GM12878 (cell line): ENCODE measurements at regions not wholly inside any gene's neighbourhood (a gene's known extent, or its start where the extent isn't known, plus 50 kb on each side); places are given as distances from the start of the nearest gene placed in this dataset.

Experiments
- ATAC-seq: fragments of 200-7000 bp; cut with Tn5 transposase; 3 replicates; pipeline ENCODE4 v1.9.1; 2020; ENCODE audit warnings: mild to moderate bottlenecking, moderate library complexity
- BruUV-seq: library from RNA; stranded (reverse); fragments of 400-500 nt; replicated peaks from 2 replicates; lab custom pipeline; 2021; lab: Mats Ljungman, UMichigan
- CTCF ChIA-PET: fragments of 300-600 bp; sonication (Branson Sonifier 250); formaldehyde crosslinking; extraction: SDS; loops from one replicate; lab custom pipeline; 2021; ENCODE audit warnings: inconsistent platforms; lab: Yijun Ruan, JAX
- POLR2A ChIA-PET: fragments of 350-600 bp; formaldehyde crosslinking; extraction: SDS; loops from one replicate; lab custom pipeline; 2021; ENCODE audit warnings: inconsistent platforms; lab: Charles Lee
- RAD21 ChIA-PET: fragments of 300-600 bp; sonication (Branson Sonifier 250); formaldehyde crosslinking; loops from one replicate; lab custom pipeline; 2023; ENCODE audit warnings: antibody characterized with exemption; ENCODE audit not compliant: unreplicated experiment; lab: Charles Lee
- SMC1A ChIA-PET: fragments of 300-600 bp; sonication (Branson Sonifier 250); formaldehyde crosslinking; loops from one replicate; lab custom pipeline; 2023; ENCODE audit not compliant: unreplicated experiment, uncharacterized antibody; lab: Charles Lee
- DNase-seq: peaks from one replicate; pipeline ENCODE4 v3.0.0-alpha.2; 2011; ENCODE audit warnings: low read depth, low spot score
- FAIRE-seq: peaks from 3 replicates; lab custom pipeline; 2011; peaks lifted over from hg19 to GRCh38; lab: Jason Lieb, UNC
- H2AFZ ChIP-seq: 2 replicates; pipeline ENCODE4 v1.6.0; 2011; ENCODE audit warnings: low read depth, low read length, control low read depth; ENCODE audit not compliant: control insufficient read depth
- H3K27ac ChIP-seq: 2 replicates; pipeline ENCODE4 v1.5.1; 2011; ENCODE audit warnings: control low read depth; ENCODE audit not compliant: control insufficient read depth, insufficient read depth
- H3K27me3 ChIP-seq, 2 experiments: replicated peaks in 1 of 2; 2 replicates each; pipeline versions ENCODE4 v1.6.0 to v1.6.1; 2011; ENCODE audit warnings: low read length in 1 of 2; ENCODE audit not compliant: control insufficient read depth in 2 of 2, insufficient read depth in 2 of 2
- H3K36me3 ChIP-seq, 2 experiments: 2 replicates each; pipeline ENCODE4 v1.5.1; 2011; ENCODE audit warnings: low read length in 1 of 2; ENCODE audit not compliant: control insufficient read depth in 2 of 2, insufficient read depth in 2 of 2
- H3K4me1 ChIP-seq: 2 replicates; pipeline ENCODE4 v1.6.1; 2011; ENCODE audit warnings: mild to moderate bottlenecking, low read length, moderate library complexity, mixed read lengths; ENCODE audit not compliant: control insufficient read depth, insufficient read depth
- H3K4me2 ChIP-seq: 2 replicates; pipeline ENCODE4 v1.6.0; 2011; ENCODE audit warnings: control low read depth; ENCODE audit not compliant: control insufficient read depth, insufficient read depth
- H3K4me3 ChIP-seq: fragments of 200-600 bp; sonication (generic); 2 replicates; pipeline ENCODE4 v1.5.1; 2016
- H3K79me2 ChIP-seq: 2 replicates; pipeline ENCODE4 v1.6.0; 2011; ENCODE audit warnings: low read length; ENCODE audit not compliant: control insufficient read depth, insufficient read depth
- H3K9ac ChIP-seq: 2 replicates; pipeline ENCODE4 v1.8.0; 2011; ENCODE audit warnings: low read length, control low read depth, mixed read lengths; ENCODE audit not compliant: control insufficient read depth, insufficient read depth
- H3K9me3 ChIP-seq: replicated peaks from 3 replicates; pipeline ENCODE4 v1.5.1; 2011; ENCODE audit warnings: mild to moderate bottlenecking, low read length; ENCODE audit not compliant: control insufficient read depth, insufficient read depth
- H4K20me1 ChIP-seq: 2 replicates; pipeline ENCODE4 v1.6.0; 2011; ENCODE audit not compliant: control insufficient read depth, insufficient read depth
- BHLHE40 ChIP-seq, 2 experiments: fragments of 450-650 bp in 1 of 2; IDR thresholded peaks; 2 replicates each; pipeline ENCODE4 v1.6.1; 2011 to 2017; ENCODE audit warnings: low read depth in 2 of 2, borderline replicate concordance in 1 of 2, improper control_type of control experiment in 1 of 2, low read length in 1 of 2, mild to moderate bottlenecking in 1 of 2
- BRCA1 ChIP-seq: IDR thresholded peaks from 2 replicates; pipeline ENCODE4 v1.6.1; 2011; ENCODE audit warnings: low read depth, low read length, improper control_type of control experiment
- CTCF ChIP-seq, 3 experiments: IDR thresholded peaks in 2 of 3; conservative IDR thresholded peaks in 1 of 3; 2 replicates each; pipeline ENCODE4 v1.5.1; 2011; ENCODE audit warnings: low read depth in 3 of 3, low read length in 3 of 3, mild to moderate bottlenecking in 3 of 3, control low read depth in 2 of 3, moderate library complexity in 2 of 3, inconsistent platforms in 1 of 3, mixed read lengths in 1 of 3; ENCODE audit not compliant: control insufficient read depth in 2 of 3, insufficient read depth in 1 of 3; ENCODE audit errors: extremely low read depth in 1 of 3
- DPF2 ChIP-seq: fragments of 450-650 bp; IDR thresholded peaks from 2 replicates; pipeline ENCODE4 v1.6.1; 2017; ENCODE audit warnings: mild to moderate bottlenecking
- ETV6 ChIP-seq, 2 experiments: fragments of 450-650 bp in 1 of 2; IDR thresholded peaks in 1 of 2; conservative IDR thresholded peaks in 1 of 2; 2 replicates each; pipeline ENCODE4 v1.6.1; 2014; ENCODE audit warnings: antibody characterized with exemption in 1 of 2, borderline replicate concordance in 1 of 2, low read depth in 1 of 2, mild to moderate bottlenecking in 1 of 2, moderate library complexity in 1 of 2
- JUND ChIP-seq: IDR thresholded peaks from 2 replicates; pipeline ENCODE4 v1.6.1; 2012; ENCODE audit warnings: low read depth, mild to moderate bottlenecking, low read length, improper control_type of control experiment, moderate library complexity
- LARP7 ChIP-seq: fragments of 450-650 bp; IDR thresholded peaks from 2 replicates; pipeline ENCODE4 v1.6.1; 2017; ENCODE audit warnings: mild to moderate bottlenecking
- MTA2 ChIP-seq: fragments of 450-650 bp; IDR thresholded peaks from 2 replicates; pipeline ENCODE4 v1.6.1; 2016; ENCODE audit warnings: low read depth, mild to moderate bottlenecking, moderate library complexity
- RFX5 ChIP-seq: IDR thresholded peaks from 2 replicates; pipeline ENCODE4 v1.6.1; 2011; ENCODE audit warnings: low read depth, low read length, improper control_type of control experiment
- SPI1 ChIP-seq: IDR thresholded peaks from 2 replicates; pipeline ENCODE4 v1.6.1; 2011; ENCODE audit warnings: low read depth, mild to moderate bottlenecking, low read length, moderate library complexity, borderline replicate concordance; ENCODE audit not compliant: insufficient read depth
- TBL1XR1 ChIP-seq: IDR thresholded peaks from 2 replicates; pipeline ENCODE4 v1.6.1; 2012; ENCODE audit warnings: low read depth, low read length, improper control_type of control experiment
- WGBS: methylation state at CpG from one replicate; pipeline ENCODE4 v1.1.6; 2016; ENCODE audit warnings: low lambda C conversion rate; ENCODE audit not compliant: insufficient replicate concordance, insufficient coverage; ENCODE audit errors: missing lambda C conversion rate; 5-methylcytosine and 5-hydroxymethylcytosine counted together
- in situ Hi-C: fragments of 300-500 bp; cut with MboI; formaldehyde crosslinking; loops from 9 replicates; pipeline ENCODE4 v1.14.3; 2018; ENCODE audit warnings: mixed read lengths
- intact Hi-C: fragments of 100-400 bp; cut with micrococcal nuclease; formaldehyde crosslinking; loops from one replicate; pipeline ENCODE4 v1.14.2; 2022; ENCODE audit not compliant: unreplicated experiment
- TF ChIP-seq, protein P1 (sequence below): IDR thresholded peaks from 2 replicates; pipeline ENCODE4 v1.6.1; 2011; ENCODE audit warnings: low read depth, low read length, improper control_type of control experiment, borderline replicate concordance

- Histone ChIP-seq H2AFZ (no peak overlapping the region), H3K27ac (no peak overlapping the region), H3K36me3 (no peaks in the 10 kb centered on the region), H4K20me1 (no peaks in the 10 kb centered on the region), H3K4me2 (no peak overlapping the region), H3K9ac (no peak overlapping the region), H3K79me2 (no peaks in the 10 kb centered on the region), H3K4me3 (no peak overlapping the region), H3K9me3 (no peaks in the 10 kb centered on the region; the same call in 2 of the 3 replicates), H3K4me1 (no peaks in the 10 kb centered on the region), H3K27me3 (no peaks in the 10 kb centered on the region)
- ATAC-seq (no peak), FAIRE-seq (no peak), DNase-seq (no peak)
- WGBS: 61% methylated on average over 3 of the region's 3 CpGs
- POLR2A ChIA-PET: no interaction called here
- RAD21 ChIA-PET: no interaction called here
- in situ Hi-C loops: no loop called here
- CTCF ChIA-PET: no interaction called here
- intact Hi-C loops: no loop called here
- TF ChIP-seq, protein P1, sequence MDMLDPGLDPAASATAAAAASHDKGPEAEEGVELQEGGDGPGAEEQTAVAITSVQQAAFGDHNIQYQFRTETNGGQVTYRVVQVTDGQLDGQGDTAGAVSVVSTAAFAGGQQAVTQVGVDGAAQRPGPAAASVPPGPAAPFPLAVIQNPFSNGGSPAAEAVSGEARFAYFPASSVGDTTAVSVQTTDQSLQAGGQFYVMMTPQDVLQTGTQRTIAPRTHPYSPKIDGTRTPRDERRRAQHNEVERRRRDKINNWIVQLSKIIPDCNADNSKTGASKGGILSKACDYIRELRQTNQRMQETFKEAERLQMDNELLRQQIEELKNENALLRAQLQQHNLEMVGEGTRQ: no peak
- TF ChIP-seq RFX5 (no peak), DPF2 (no peak), ETV6 (conservative IDR thresholded peaks at IDR 0.05 in 1 of 2, IDR thresholded peaks at IDR 0.05 in 1 of 2; ENCODE audit: borderline replicate concordance in 1 of 2, low read depth in 1 of 2) (no peak), MTA2 (no peak), JUND (no peak), BHLHE40 (IDR thresholded peaks at IDR 0.05; ENCODE audit: borderline replicate concordance in 1 of 2, low read depth in 2 of 2, low read length in 1 of 2) (no peak), SPI1 (no peak), LARP7 (no peak), CTCF (IDR thresholded peaks at IDR 0.05 in 2 of 3, conservative IDR thresholded peaks at IDR 0.05 in 1 of 3; ENCODE audit: control insufficient read depth in 2 of 3, extremely low read depth in 1 of 3, insufficient read depth in 1 of 3, low read depth in 3 of 3, low read length in 3 of 3) (no peak), BRCA1 (no peak), TBL1XR1 (no peak)
- SMC1A ChIA-PET: no interaction called here
- BruUV-seq: no TSS peak
Observed at GRCh38 chr5:33035851-33036527, 324.9 kb downstream of the NPR3 start.
